ENCODE measurements at regions not wholly inside any gene's neighbourhood (a gene's known extent, or its start where the extent isn't known, plus 50 kb on each side); places are given as distances from the start of the nearest gene placed in this dataset.

DNA sequence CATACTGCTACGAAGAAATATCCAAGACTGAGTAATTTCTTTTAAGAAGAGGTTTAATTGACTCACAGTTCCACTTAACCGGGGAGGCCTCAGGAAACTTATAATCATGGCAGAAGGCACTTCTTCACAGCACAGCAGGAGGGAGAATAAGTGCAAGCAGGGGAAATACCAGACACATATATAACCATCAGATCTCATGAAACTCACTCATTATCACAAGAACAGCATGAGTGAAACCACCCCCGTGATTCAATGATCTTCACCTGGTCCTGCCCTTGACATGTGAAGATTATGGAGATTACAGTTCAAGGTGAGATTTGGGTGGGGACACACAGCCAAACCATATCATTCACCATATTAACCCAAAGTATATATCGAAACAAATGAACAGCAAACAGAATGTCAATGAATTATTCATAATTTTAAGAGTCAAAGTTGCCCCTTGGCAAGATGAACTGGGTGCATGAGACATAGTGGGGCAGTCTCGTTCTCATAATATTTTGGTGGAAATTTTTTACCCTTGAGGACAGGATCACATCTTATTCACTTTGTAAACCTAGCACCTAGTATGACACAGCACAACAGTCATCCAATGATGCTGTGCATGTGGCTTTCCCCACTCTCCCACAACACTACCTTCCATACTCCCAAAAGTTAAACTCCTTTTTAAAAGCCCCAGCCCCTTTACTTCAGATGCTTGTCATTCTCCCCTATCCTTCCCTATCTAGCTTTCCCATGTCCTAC, 425.3 kb downstream of the ZEB2 start:
- FAIRE-seq (peak; percentile 31), DNase-seq (ENCODE audit: insufficient read length, low spot score) (no peak)

- DNase-seq (ENCODE audit: insufficient read length, low spot score) = no peak
- no peak for FAIRE-seq
Observed at GRCh38 chr2:144091622-144092021, 428.3 kb downstream of the ZEB2 start.

DNA sequence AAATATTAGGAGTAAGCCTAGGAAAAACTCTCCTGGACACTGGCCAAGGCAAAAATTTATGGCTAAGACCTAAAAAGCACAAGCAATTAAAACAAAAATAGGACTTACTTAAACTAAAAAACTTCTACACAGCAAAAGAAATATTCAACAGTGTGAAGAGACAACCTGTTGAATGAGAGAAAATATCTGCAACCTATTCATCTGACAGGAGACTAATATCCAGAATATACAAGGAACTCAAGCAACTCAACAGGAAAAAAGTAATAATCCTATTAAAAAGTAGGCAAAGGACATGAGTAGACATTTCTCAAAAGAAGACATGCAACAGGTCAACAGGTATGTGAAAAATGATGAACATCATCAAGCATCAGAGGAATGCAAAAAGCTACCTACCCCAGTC, 431.1 kb downstream of the ZEB2 start:
- FAIRE-seq (no peak), DNase-seq (ENCODE audit: insufficient read length, low spot score) (no peak)

- DNase-seq (ENCODE audit: insufficient read length, low spot score) = no peak
Observed at GRCh38 chr2:144086965-144087364, 433.0 kb downstream of the ZEB2 start.

GRCh38 chr2:144085016-144085415, 434.9 kb downstream of the ZEB2 start:
- FAIRE-seq (no peak), DNase-seq (ENCODE audit: insufficient read length, low spot score) (no peak)

More at GRCh38 chr2:144086965-144087364, 433.0 kb downstream of the ZEB2 start:
- FAIRE-seq = no peak

GRCh38 chr2:144084114-144084661, 435.7 kb downstream of the ZEB2 start:
- no peak for FAIRE-seq
- no peak for DNase-seq (ENCODE audit: insufficient read length, low spot score)

DNA sequence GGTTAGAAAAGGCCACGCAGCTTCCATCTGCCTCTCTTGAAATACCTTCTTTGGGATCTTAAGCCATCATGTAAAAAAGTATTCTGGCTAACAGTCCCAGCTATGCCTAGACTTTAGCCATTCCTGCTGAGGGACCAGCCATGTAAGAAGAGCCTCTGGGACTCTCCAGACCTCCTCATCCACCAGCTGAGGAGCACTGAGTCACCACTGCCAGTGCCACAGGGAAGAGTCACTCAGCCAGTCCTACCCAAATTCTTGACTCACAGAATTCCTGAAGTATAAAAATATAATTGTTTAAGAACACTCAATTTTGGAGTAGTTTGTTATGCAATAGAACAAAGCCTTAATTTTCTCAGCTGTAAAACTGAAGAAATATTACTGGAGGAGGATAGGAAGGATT, 436.7 kb downstream of the ZEB2 start:
- no peak for FAIRE-seq
- DNase-seq (ENCODE audit: insufficient read length, low spot score) = no peak

DNA sequence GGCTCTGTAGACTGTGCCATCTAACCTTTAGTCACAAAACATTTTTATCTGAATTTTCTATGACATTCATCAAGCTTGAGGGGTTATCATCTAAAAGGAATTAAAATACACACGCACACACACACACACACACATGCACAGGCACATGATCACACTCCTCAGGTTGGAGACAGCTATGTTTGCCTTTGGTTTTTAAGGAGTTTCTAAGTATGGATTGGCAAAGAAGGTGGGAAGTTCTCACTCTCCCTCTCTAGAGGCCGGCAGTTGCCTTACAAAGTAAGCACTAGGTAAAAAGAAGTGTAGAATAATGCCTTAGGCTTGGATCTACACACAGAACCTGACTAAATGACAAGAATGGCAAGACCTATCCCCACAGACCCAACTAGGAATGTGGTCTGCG, 437.1 kb downstream of the ZEB2 start:
- FAIRE-seq (no peak), DNase-seq (ENCODE audit: insufficient read length, low spot score) (no peak)

DNA sequence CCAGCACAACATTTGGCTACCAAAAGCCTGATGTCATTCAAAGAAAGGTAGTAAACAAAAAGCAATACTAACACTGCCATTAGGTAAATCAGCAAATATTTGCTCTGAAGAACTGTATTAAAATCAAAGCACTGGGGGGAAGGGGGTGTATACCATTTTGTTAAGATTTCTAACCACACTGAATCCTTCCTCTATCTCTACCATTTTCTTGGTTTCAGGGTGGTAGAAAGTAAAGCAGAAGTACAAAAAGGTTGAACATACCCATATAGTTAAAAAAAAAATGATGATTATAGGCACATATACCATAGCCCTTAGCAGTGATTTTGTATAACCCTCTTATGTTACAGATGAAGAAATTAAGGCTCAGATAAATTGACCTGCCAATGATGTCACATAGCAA, 437.6 kb downstream of the ZEB2 start:
- no peak for FAIRE-seq
- no peak for DNase-seq (ENCODE audit: insufficient read length, low spot score)

DNA sequence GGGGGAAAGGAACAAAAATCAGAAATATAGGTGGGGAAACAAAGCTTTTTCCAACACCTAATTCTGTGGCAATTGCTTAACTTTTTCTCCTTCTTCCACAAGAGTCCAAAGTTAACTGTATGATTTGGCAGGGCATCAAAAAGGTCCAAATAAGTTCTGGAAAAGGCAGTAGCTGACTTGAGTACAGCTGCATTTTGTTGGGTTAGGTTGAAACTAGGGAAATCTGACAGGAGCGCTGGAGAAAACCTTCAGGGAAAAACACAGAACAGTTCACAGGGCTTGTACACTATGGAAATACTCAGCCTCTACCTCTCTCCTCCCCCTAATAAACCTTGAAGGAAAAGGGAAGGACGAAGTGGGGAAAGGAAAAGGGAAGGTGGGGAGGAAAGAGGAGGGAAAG, 438.6 kb downstream of the ZEB2 start:
- DNase-seq (ENCODE audit: insufficient read length, low spot score) = no peak
- no peak for FAIRE-seq

- FAIRE-seq (no peak), DNase-seq (ENCODE audit: insufficient read length, low spot score) (no peak)
Observed at GRCh38 chr2:144079803-144080202, 440.1 kb downstream of the ZEB2 start.

DNA sequence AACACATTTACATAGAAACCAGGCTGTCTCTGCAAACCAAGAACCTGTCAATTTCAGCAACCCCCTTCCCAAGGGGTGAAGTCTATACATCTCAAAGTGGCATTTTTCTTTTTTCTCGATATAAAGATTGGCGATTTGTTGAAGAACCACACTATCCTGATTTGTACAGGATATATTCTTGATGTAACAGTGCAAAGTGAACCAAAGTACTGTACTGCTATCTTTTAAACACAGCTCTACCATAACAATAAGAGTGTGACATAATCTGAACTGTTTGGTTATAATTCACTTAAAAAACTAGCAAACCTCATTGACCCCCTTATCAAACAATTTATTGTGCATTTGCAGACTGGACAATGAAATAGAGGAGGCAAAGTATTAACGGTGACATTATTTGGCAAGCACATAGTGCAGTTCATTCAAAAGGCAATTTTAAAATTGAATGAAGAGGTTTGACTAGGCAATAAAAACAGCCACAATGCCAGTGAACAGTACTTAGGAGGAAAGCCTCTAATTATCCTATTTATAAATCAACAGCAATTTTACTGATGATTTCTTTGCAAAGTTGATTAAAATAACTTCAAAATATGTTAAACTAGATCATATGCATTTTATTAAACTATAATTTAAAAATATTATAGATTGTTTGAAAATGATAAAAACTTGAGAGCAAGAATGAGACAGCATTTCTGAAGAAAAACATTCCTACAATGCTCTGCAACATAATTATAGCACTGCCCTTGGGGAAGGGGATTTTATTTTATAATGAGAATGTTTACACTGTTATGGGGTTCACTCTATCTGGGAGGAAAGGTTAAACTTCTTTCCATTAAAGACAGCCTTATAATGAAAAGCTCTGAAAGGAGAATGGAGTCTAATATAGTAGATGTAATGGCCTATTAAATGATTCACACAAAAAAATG, 440.9 kb downstream of the ZEB2 start:
- FAIRE-seq = no peak
- DNase-seq (ENCODE audit: insufficient read length, low spot score) = no peak

DNA sequence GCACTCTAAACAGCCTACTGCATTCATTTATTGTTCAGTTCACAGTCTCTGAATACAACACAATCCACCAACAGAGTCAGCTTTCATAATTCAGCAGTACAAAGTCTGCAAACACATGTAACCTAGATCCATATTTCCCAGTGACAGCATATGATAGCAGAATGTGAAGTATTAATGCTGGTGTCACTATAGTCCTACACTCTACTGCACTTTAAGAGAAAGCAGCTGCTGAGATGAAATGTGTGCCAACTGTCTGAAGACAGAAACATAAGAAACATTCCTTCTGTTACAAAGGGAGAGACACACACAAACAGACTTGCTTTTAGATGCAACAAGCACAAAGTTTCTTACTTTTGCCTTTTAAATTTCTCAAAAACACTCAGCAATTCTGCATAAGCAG, 441.8 kb downstream of the ZEB2 start:
- FAIRE-seq (no peak), DNase-seq (ENCODE audit: insufficient read length, low spot score) (no peak)

- DNase-seq (ENCODE audit: insufficient read length, low spot score) (no peak), FAIRE-seq (no peak)
Observed at GRCh38 chr2:144074450-144074849, 445.5 kb downstream of the ZEB2 start.

DNA sequence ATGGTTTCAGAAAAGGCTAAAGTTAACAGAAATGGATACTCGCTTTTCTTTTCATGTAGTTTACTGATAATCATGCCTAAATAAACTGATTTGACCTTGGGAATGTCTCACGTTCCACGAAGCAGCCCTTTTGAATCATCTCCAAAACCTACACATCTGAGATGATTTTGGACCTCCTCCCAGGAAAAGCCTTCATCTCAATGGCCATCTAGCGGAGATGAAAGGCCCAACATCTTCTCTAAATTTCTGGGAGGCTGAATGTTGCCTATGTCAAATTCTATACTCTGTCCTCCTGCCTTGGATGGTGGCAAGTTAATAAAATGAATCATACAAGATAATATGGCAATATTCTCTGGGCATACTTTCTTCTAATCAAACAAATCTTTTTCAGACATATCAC, 448.5 kb downstream of the ZEB2 start:
- FAIRE-seq (no peak), DNase-seq (ENCODE audit: insufficient read length, low spot score) (no peak)

DNA sequence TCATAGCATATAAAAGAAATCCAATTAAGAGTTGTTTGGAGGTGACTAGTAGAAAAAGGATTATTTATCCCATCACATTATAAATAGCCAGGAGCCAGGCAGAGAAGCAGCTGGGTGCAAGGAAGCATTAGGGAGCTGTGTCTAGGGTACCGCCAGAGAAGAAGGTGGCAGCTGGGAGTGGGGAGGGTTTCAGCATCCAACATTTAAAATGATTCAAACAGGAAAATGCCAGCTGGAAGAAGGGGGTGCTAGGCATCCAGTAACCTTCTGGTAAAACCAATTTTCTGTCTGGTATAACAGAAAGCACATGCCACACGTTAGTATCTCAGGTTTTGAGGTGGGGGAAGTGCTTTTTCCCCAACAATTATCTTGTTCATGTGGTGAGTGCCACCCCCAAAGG, 452.4 kb downstream of the ZEB2 start:
- DNase-seq (ENCODE audit: insufficient read length, low spot score) = no peak
- no peak for FAIRE-seq

GRCh38 chr2:144063602-144064001, 456.3 kb downstream of the ZEB2 start:
- DNase-seq (ENCODE audit: insufficient read length, low spot score) (no peak), FAIRE-seq (no peak)

DNA sequence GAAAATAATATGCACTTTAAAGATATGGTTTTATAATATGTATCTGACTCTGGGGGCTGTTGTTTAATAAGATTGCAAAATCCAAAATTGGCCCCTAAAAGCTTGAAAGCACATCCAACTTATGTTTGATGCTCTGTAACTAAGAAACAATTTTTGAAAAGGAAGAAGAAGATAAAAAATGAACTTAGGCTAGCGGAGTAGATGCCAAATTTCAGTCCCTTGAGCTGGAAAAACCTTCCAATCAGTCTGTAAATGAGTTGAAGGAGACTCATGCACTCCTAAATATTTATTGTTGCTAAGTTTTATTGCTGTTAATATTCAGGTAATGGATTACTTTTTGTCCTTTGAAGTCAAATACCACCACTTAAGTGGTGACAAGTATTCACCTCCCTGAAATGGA, 465.0 kb downstream of the ZEB2 start:
- FAIRE-seq = no peak

GRCh38 chr2:144052083-144052482, 467.8 kb downstream of the ZEB2 start:
- FAIRE-seq (no peak), DNase-seq (ENCODE audit: insufficient read length, low spot score) (no peak)

More for the DNA sequence above, 465.0 kb downstream of the ZEB2 start:
- no peak for DNase-seq (ENCODE audit: insufficient read length, low spot score)

DNA sequence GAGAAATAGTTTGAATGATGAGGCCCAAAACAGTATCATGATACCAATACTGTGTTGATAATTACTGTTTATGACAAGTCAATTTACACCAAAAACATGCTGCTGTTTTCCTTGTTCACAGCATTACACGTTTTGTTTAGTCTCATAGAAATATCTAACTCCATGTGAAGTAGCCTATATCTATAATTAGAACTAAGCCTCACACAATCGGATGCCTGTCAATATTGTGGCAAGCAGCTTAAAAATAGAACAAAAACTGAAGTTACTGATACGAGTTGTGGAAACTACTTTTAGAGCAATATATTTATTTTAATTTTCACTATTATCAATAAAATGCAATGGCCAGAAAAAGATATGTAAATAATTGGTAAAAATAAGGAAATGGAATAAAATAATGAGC, 470.8 kb downstream of the ZEB2 start:
- no peak for DNase-seq (ENCODE audit: insufficient read length, low spot score)
- no peak for FAIRE-seq

DNA sequence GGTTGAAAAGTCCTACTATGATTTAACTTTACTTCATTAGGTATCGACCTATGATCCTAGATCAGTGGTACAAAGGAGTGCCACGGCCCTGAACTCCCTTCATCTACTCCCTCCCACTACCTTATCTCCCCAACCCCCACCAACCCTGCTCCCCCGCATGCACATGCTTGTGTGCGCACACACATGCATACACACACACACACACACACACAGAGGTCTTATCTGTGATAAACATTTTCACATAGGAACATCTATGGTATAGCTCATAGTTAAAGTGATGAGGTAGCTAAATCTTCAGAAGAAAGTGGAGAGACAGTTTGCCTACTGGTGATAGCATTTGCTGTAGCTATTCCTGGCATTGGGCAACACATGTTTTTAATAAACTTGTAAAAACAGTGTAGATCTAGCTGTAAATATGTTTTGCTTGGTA, 471.3 kb downstream of the ZEB2 start:
- FAIRE-seq = no peak
- DNase-seq (ENCODE audit: insufficient read length, low spot score) = no peak

GRCh38 chr2:144042751-144043150, 477.2 kb downstream of the ZEB2 start:
- FAIRE-seq = no peak
- no peak for DNase-seq (ENCODE audit: insufficient read length, low spot score)

All from GM19239 (cell line).